Nucleus accumbens (tissue), 56 donors: ENCODE measurements at regions not wholly inside any gene's neighbourhood (a gene's known extent, or its start where the extent isn't known, plus 50 kb on each side); places are given as distances from the start of the nearest gene placed in this dataset.

Experiments used
- DNase-seq, 56 donors: peaks; one replicate each; lab custom pipeline; 2025; lab: John Stamatoyannopoulos, UW

DNA sequence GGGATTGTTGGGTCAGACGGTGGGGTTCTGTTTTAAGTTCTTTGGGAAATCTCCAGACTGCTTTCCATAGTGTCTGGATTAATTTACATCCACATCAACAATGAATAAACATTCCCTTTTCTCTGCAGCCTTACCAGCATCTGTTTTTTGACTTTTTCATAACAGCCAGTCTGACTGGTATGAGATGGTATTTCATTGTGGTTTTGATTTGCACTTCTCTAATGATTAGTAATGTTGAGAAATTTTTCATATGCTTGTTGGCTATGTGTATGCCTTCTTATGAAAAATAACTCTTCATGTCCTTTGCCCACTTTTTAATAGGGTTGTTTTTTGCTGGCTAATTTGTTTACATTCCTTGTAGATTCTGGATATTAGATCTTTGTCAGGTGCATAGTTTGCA is 140.8 kb upstream of the CNTN1 start:
- DNase-seq: no peak

DNA sequence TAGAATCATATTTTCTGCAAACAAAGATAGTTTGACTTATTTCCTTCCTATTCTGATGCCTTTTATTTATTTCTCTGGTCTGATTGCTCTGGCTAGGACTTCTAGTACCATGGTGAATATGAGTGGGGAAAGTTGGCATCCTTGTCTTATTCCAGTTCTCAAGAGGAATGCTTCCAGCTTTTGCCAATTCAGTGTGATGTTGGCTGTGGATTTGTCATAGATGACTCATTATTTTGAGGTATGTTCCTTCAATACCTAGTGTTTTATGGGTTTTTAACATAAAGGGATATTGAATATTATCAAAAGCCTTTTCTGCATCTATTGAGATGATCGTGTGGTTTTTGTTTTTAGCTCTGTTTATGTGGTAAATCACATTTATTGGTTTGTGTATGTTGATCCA is 139.4 kb upstream of the CNTN1 start:
- no peak for DNase-seq

DNA sequence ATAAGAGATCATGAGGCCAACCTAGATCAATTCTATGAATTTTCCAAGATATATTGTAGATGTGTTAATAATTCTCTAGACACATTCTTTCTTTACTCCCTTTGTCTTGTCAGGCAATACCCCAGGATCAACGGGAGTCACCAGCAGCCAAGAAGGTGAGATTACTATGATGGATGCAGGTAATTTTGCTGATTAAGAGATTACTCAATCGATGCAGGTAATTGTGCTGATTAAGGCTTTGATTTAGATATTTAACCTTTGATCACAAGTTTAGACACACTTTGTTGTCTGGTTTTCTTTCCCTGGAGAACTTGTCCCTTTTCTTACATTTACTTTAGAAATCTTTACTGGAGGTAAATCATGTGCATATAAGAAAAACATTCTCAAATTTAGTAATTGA is 134.3 kb upstream of the CNTN1 start:
- no peak for DNase-seq

DNA sequence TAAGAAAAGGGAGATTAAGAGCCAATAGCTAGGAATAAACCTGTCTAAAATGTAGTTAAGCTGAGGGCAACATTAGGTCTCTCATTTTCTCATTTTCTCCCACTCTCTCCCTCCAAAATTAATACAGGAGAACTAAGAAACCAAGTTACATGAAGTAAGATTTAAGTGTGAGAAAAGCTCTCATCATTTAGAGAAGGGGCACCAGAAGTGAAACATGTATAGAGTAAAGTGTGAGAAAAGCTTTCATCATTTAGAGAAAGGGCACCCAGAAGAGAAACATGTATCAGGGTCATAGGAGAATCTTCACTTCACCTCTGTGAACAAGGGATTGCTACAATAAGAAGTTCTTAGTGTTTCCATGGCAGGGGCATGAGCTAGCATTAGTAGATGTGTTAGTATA is 132.4 kb upstream of the CNTN1 start:
- no peak for DNase-seq

DNA sequence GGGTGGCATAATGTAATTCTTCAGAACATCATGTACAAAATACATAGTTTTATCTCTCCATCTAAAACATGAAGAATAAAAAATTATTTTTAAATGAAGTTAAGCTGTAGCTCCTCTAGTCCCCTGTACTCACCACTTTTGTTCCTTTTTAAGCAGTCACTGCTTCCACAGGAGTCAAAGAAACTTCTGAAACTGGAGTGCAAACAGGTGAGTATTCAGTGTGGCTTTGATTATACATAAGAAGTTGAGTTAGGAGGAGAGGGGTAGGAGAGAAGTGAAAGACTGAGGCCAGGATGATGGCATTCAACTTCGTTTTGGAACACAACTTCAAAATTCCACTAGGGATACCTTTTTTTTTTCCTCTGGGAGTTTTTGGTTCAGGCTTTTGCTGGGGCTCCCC is 131.4 kb upstream of the CNTN1 start:
- no peak for DNase-seq

DNA sequence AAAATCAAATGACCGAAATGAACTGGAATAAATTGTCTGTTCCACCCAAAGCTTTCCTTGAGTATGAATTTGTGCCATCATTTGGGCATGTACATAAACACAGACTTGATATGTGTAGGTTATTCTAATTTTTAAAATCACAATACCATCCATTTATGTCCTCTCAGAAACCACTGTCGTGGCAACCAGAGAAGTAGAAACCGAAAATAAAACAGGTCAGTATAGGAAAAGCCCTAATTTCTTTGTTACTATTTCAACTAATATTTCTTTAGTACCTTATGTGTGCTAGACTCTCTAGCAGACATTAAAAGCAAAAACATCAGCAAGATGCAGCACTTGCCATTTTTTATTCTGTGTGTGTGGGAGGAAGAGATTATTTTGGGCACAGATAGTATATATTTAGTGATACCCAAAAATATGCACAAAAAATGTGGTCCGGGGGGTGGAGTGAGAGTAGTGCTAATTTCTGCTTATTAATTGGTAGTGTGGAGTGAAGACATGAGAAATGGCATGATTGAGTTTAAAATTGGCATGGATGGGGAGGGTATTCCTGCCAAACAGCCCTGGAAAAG is 130.8 kb upstream of the CNTN1 start:
- DNase-seq: no peak

DNA sequence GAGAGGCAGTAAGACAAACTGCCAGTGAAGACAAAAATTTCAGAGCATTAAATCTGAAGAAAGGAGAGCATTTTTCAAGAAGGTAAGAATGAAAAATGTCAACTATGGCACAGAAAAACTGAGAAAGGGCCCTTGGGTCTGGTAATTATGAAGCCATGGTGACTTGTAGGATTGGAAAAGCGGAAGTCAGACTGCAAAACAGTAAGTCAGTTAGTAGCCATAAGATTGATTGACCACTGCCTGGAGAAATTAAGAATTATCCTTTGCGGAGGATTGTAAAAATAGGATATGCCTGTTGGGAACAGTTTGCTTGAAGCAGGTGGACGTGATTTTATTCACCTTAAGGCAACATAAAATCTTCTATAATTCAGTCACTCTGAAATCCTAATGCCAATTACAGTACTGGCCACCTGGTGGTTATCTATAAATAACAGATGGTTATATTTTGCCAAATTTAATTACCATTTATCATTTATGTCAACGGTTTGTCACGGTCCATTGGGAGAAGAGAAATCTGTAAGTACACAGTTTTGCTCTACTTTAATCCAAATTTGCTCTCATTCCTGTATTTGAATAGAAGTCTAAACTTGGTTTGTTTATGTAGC is 127.1 kb upstream of the CNTN1 start:
- DNase-seq: no peak

DNA sequence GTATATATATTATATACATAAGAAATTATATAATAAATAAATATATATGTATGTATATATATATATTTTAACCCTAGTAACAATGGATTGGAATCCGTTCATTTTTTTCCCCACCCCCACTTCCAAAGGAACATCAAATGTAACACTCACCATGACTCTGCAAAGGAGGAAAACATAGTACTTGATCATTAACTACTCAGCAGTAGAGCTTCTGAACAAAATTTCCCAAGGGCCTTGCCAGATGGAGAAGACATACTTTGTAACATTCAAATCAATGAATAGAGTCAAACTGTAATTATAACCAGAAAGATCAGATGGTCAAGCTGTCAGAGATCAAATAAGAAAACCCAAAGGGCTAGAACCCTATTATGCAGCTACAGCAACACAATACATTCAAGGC is 126.0 kb upstream of the CNTN1 start:
- DNase-seq: no peak

DNA sequence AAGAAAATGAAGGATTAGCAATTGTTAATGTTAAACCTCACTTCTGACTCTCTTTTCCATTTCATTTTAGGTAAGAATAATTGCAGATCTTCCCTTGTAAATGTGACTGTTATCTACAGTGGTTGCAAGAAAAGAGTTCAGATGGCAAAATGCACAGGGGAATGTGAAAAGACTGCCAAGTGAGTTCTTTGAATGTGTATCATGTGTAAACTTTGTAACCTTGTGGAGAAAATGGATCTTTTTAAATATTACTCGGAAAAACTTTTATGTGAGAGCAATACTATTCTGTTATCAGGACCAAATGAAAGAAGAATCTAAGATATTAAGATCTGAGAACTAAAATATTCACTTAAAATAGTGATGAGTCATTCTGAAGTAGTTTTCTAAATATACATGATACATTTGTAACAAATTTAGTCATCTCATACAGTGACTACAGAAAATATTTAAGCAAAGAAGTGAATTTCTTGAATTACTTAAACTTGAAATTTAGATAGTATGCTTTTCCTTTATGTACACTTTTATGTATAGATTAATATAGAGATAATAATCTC is 122.5 kb upstream of the CNTN1 start:
- DNase-seq: no peak

DNA sequence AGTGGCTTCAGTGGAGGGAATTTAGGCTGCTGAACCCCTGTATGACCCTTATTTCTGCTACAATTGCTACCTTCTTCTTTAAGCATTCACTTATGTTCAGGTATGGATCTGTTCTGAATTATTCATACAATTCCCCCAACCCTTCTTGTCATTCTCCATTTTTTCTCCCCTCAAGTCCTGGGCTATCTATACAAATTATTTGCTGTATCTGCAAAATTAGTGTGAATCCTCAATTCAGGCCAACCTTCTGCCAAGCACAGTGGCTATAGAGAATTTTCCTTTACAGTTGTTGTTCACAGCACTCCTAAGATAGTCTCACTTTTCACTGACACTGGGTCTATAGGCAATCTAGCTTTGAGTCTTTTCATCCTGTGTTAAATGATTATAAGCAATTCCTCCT is 119.2 kb upstream of the CNTN1 start:
- DNase-seq: no peak

DNA sequence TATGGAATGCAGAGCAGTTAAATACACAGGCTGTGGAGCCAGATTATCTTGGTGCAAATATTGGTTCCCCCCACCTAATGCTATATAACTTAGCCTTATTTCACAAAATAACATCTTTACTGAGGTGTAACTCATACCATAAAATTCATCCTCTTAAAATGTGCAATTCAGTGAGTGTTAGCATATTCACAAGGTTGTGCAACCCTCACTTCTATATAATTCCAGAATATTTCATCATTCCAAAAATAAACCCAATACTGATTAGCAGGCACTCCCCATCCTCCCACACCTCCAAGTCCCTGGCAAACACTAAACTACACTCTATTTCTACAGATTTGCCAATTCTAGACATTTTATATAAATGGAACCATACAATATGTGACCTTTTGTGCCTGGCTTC is 116.3 kb upstream of the CNTN1 start:
- no peak for DNase-seq

DNA sequence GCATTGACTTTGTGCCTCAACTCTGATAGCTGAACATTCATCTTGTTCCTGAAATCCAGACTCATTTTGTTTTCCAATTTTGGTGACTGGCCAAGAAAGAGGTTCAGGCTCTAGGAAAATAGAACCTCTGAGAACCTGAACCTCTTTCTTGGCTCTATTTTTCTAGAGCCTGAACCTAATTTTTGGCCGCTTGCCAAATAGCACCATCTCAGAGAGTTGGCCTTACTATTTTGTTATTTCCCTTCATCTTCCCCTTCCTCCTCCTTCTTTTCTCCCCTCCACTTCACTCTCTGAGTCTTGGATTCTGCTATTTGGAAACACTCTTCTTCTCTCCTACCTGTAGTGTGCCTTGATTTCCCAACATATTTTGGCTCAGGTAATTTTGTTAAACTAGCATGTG is 114.4 kb upstream of the CNTN1 start:
- DNase-seq: no peak

DNA sequence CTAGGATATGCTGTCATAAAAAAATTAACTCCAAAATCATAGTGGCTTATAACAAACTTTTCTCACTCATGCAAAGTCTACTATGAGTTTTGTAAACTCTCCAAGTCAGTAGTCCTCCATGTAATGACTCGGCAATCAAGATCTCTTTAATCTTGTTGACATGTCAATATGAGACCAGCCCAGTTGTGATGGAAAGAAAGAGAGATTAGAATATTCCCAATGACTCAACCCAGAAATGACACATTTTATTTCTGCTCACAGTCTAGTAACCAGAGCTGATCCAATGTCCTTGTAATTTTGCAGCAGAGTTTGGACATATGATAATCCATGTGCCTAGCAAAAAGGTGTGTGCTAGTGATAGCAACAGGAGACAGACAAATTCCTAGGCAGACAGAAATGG is 112.6 kb upstream of the CNTN1 start:
- DNase-seq: no peak

DNA sequence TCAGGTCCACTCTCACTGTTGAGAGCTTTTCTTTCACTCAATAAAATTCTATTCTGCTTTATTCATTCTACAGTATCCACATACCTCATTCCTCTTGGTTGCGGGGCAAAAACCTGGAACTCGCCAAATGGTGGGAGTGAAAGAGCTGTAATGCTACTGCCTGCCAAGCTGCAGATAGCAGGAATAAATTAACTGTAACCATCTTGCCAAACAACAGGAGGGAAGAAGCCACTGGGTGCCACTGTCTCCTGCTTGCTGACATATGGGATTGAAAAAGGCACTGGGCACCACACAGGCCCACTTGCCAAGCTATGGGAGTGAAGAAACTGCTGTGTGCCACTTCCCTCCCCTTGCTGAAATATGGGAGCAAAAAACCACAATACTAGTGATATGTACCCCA is 111.9 kb upstream of the CNTN1 start:
- DNase-seq: no peak

DNA sequence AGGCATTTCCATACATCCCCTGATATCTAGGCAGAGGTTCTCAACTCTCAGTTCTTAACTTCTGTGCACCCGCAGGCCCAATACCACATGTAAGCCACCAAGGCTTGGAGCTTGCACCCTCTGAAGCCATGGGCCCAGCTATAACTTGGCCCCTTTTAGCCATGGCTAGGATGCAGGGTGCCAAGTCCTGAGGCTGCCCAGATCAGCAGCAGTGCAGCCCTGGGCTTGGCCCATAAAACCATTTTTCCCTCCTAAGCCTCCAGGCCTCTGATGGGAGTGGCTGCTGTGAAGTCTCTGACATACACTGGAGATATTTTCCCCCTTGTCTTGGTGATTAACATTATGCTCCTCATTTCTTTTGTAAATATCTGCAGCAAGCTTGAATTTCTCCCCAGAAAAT is 110.3 kb upstream of the CNTN1 start:
- DNase-seq: no peak

DNA sequence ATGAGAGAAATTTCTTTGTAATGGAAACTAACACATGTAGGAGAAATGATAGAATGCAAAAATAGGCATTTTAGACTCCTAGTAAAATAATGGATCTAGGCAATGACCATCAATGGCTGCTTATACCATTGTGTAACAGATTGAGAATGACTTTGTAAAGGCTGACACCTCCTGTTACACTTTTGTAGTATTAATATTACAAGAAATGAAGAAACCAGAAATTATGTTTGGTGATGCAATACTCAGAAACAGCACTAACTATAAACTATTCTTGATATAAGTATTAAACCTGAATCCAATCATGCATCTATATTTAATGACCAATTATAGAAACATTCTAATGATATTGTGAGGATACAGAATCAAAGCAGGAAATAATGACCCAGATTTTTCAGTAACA is 108.5 kb upstream of the CNTN1 start:
- no peak for DNase-seq

DNA sequence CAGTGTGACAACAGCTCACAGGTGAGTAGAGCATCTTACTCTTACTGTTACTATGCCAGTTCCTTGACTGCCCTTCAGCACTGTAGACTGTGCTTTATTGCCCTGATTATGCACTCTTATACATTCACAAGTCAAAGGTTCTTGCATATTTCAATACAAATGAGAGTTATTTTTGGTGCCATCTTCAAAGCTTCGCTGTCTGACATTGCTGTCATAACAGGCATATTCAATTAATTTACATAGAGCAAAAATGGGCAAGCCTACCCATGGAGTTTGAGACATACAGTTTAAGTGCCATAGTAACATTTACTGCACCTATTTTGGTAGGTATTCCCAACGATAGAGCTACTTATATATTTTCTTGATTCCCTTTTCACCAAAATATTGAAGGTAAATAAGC is 107.5 kb upstream of the CNTN1 start:
- DNase-seq: no peak

DNA sequence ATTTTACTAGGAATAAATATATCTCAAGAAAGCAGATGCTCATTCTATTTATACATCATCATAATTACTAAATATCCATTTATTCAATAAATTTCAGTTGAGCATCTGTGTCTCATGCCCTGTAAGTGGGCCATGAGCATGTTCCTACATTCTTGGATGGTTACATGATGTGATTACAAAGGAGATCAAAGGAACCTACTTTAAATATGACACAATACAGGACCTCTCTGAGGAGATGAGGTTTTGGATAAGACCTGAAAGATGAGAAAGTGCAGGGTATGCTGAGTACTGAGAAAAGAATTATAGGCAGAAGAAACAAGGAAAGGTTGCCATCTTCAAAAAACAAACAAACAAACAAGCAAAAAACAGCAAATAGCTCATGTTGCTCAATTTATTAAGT is 105.4 kb upstream of the CNTN1 start:
- DNase-seq: no peak

DNA sequence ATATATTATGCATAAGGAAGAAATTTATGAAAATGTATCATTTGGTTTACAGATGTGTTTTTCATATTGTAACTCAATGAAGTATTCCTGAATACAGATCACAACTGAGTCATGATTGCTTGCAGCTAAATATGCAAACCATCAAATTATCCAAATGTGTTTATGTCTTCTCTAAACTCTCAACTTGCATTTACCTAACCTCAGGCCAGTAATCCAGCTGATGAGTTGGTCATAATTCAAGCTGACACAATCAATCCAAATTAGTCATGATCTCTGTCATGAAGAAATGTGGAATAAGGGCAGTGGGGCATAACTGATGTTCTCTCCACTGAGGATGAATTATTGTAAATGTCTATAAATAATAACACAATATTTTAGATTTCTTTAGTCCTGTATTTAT is 104.8 kb upstream of the CNTN1 start:
- no peak for DNase-seq

DNA sequence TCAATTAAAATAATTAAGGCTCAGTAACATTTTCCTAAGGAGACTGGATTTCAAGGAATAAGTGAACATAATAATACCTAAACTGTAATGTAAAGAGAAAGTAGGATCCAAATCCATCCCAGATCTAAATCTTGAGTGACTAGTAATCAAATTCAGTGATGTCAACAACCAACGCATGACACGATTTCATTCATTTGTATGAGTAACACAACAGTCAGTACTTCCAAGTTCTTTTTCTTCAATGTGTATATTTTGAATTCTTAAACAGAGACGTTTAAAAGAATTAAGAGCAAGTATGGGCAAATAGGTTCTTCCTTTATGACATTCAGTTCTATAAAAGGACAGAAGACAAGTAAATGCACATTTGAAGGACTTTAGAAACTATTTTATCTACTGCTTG is 104.3 kb upstream of the CNTN1 start:
- no peak for DNase-seq

DNA sequence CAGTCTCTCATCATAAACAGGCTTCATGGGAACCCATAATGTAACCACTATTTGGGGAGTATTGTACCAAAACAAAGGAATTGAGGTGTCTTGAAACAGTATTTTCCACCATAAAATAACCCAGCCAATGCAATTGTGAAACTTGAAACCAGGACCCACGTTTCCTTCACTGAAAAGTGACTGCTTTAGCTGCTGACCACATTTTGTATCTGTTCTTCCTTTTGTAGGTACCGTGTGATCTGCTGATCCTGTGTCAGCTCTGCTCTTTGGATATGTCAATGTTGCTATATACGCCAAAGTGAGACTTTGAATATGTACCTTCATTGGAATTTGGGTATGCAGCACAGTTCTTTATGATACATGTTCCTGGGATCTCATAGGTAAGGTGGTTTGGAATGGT is 95.1 kb upstream of the CNTN1 start:
- no peak for DNase-seq

DNA sequence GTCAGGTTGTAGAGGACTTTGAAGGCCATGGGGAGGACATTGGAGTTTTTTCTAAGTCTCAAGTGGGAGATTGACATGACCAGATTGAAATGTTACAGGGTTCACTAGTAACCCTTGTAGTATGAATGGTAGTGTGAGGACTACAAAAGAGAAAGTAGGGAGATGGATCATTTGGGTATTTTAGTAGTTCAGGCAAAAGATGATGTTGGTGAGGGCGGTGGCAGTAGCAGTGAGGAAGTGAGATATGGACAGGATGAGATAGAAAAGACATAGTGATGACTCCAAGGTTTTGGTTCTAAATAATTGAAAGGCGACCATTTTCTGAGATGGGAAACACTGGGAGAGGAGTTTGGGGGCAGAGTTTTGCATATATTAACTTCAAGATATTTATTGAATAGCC is 94.2 kb upstream of the CNTN1 start:
- DNase-seq: no peak

DNA sequence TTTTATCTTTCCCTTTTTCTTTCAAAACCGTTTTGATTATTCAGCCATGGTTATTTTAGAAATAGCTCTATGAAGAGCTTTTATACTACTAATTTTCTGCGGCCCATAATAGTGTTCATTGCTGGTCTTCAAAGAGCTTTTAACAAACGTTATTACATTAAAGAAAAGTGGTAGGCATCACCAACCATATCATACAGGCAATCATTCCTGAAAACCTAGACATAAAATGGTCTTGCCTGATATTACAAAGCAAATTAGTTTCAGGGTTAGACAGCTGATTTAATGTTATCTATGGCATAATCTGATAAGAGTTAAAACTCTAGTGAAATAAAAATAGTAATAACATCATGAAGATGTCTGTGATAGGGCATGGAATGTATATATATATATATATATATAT is 89.7 kb upstream of the CNTN1 start:
- no peak for DNase-seq
